Ascending aorta (tissue), 2 donors: ENCODE measurements at regions not wholly inside any gene's neighbourhood (a gene's known extent, or its start where the extent isn't known, plus 50 kb on each side); places are given as distances from the start of the nearest gene placed in this dataset.

Source experiments
- DNase-seq, 2 donors: peaks; one replicate each; pipeline ENCODE4 v3.0.0-alpha.2; 2019; ENCODE audit warnings: low spot score in 2 of 2
- H3K27ac ChIP-seq, 2 donors: fragments of 200-600 bp; sonication (generic); one replicate each; pipeline ENCODE4 v1.5.1; 2016 to 2017; ENCODE audit warnings: mild to moderate bottlenecking in 1 of 2
- H3K27me3 ChIP-seq: fragments of 200-600 bp; sonication (generic); one replicate; pipeline ENCODE4 v1.5.1; 2017
- H3K36me3 ChIP-seq, 2 donors: fragments of 200-600 bp; sonication (generic); one replicate each; pipeline ENCODE4 v1.5.1; 2016
- H3K4me1 ChIP-seq, 2 donors: fragments of 200-600 bp; sonication (generic); one replicate each; pipeline ENCODE4 v1.5.1; 2016 to 2017; ENCODE audit warnings: mild to moderate bottlenecking in 1 of 2
- H3K4me3 ChIP-seq, 2 donors: fragments of 200-600 bp; sonication (generic); one replicate each; pipeline ENCODE4 v1.5.1; 2016 to 2017; ENCODE audit warnings: mild to moderate bottlenecking in 1 of 2
- H3K9me3 ChIP-seq, 2 donors: fragments of 200-600 bp; sonication (generic); one replicate each; pipeline ENCODE4 v1.5.1; 2016
- intact Hi-C: fragments of 100-400 bp; cut with DNase I; formaldehyde crosslinking; loops from one replicate; pipeline ENCODE4 v1.15.1; 2023
- TF ChIP-seq, protein P1 (sequence below), 3 experiments: fragments of 200-600 bp in 2 of 3; fragments of 450-650 bp in 1 of 3; sonication (generic) in 2 of 3; IDR thresholded peaks; one replicate each; pipeline ENCODE4 v1.5.1; 2016 to 2019; ENCODE audit warnings: antibody characterized with exemption in 3 of 3, mild to moderate bottlenecking in 1 of 3, moderate library complexity in 1 of 3

DNA sequence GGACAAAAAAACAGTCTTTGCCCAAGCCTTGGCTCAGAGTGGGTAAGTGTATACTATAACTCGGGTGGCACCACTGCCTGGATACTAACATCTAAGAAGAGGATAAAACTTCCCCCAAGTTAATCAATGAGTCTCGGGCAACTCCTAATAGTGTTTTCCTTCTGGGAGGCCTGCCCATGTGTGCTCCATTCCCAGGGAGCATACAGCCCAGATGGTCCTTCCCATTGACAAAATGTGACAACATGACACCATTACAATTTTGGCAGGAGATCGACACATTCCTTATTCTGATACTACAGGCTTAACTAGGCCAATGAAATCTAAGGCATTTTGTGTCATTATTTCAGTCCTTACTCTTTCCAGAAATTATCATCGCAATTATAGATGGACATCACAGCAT lies 52.7 kb upstream of the CRIM1 start:
- no peaks in the 10 kb centered on the region for H3K9me3 ChIP-seq
- H3K27me3 ChIP-seq = no peaks in the 10 kb centered on the region
- TF ChIP-seq, protein P1, sequence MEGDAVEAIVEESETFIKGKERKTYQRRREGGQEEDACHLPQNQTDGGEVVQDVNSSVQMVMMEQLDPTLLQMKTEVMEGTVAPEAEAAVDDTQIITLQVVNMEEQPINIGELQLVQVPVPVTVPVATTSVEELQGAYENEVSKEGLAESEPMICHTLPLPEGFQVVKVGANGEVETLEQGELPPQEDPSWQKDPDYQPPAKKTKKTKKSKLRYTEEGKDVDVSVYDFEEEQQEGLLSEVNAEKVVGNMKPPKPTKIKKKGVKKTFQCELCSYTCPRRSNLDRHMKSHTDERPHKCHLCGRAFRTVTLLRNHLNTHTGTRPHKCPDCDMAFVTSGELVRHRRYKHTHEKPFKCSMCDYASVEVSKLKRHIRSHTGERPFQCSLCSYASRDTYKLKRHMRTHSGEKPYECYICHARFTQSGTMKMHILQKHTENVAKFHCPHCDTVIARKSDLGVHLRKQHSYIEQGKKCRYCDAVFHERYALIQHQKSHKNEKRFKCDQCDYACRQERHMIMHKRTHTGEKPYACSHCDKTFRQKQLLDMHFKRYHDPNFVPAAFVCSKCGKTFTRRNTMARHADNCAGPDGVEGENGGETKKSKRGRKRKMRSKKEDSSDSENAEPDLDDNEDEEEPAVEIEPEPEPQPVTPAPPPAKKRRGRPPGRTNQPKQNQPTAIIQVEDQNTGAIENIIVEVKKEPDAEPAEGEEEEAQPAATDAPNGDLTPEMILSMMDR (IDR thresholded peaks at IDR 0.05) = no peak
- no peak for DNase-seq
- no peak overlapping the region for H3K27ac ChIP-seq
- no peaks in the 10 kb centered on the region for H3K36me3 ChIP-seq
- no peaks in the 10 kb centered on the region for H3K4me1 ChIP-seq
- H3K4me3 ChIP-seq = no peak overlapping the region
- intact Hi-C loops = no loop called here

DNA sequence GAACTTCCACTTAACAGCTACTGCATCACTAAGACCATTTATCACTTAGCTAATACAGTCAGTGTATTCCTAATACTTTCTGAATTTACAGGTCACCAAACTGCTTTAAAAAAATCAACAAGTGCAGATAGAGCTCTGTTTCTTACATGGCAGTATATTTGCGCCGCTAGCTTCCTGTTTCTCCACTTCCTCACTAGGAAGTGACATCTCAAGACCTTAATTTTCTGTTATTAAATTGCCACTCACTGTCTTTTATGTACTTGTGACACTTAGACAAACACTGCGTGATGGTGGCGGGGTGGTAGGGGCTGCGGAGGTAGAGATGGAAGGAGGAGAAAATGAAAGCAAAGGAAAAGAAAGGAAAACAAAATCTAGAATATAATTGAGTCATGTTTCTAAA lies 53.7 kb upstream of the CRIM1 start:
- no peak for DNase-seq
- no peaks in the 10 kb centered on the region for H3K36me3 ChIP-seq
- H3K27me3 ChIP-seq = no peaks in the 10 kb centered on the region
- H3K9me3 ChIP-seq = no peaks in the 10 kb centered on the region
- H3K27ac ChIP-seq = no peak overlapping the region
- intact Hi-C loops = no loop called here
- H3K4me1 ChIP-seq = no peaks in the 10 kb centered on the region
- TF ChIP-seq, protein P1 (IDR thresholded peaks at IDR 0.05) = no peak
- H3K4me3 ChIP-seq = no peak overlapping the region

DNA sequence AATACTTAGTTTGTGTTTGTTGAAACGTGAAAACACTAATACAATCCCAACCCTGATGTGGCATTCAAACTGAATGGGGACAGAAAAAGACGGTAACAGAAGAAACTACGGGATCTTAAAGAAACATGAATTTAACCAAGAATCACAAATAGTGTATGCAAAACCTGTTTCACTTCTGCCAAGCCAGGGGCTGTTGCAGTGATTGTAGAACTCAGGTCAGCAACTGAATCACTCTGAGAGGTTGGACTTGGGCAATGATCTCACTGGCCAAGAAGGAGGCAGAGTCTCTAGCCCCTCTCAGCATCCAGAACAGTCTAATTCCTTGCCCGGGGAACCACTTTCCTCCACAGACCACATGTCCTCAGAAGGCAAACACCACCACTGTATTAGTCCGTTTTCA lies 54.9 kb upstream of the CRIM1 start:
- no peak overlapping the region for H3K4me3 ChIP-seq
- no peaks in the 10 kb centered on the region for H3K27me3 ChIP-seq
- no peak overlapping the region for H3K27ac ChIP-seq
- DNase-seq = no peak
- intact Hi-C loops = no loop called here
- H3K36me3 ChIP-seq = no peaks in the 10 kb centered on the region
- TF ChIP-seq, protein P1 (IDR thresholded peaks at IDR 0.05) = no peak
- H3K9me3 ChIP-seq = no peaks in the 10 kb centered on the region
- H3K4me1 ChIP-seq = no peaks in the 10 kb centered on the region

DNA sequence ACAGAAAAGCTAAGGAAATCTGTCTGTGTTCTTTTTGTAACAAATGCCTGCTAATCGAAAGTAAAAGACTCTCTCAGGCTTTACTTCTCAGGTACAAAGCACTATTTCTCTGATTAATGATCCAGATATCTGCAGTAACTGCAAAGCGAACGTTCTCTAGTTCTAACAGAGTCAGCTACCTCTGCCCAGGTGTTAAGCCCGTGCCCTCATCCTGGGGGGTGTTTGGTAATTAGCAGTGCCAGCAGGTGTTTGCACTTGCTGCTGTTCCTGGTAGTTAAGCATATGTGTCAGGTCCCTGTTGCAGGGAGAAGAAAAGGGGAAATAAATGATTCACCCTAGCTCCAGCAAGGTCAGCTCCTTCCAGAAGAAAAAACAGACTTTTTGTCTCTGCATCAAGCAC lies 58.8 kb upstream of the CRIM1 start:
- intact Hi-C loops = no loop called here

DNA sequence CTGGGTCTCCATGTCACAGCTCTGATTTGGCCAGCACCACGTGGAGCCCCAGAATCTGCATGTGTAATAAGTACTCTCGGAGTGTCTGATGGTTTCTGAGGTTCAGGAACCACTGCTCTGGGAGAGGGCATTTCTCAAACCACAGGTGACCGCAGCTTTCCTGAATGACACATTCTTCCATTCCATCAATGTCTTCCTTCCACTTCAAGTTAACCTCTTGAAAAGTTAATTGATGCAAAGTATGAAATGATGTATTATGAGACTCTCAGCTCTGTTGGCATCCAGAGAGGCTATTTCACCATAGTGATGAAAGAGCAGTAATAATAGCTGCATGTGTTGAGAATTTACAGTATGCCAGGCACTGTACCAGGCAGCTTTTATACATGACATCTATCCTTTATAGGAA lies 61.3 kb upstream of the CRIM1 start:
- Histone ChIP-seq H3K4me1 (no peaks in the 10 kb centered on the region), H3K27ac (no peak overlapping the region), H3K27me3 (no peaks in the 10 kb centered on the region), H3K4me3 (no peak overlapping the region), H3K9me3 (no peaks in the 10 kb centered on the region), H3K36me3 (no peaks in the 10 kb centered on the region)
- intact Hi-C loops = no loop called here
- DNase-seq = no peak
- TF ChIP-seq, protein P1 (IDR thresholded peaks at IDR 0.05) = no peak

More for the DNA sequence above, 58.8 kb upstream of the CRIM1 start:
- no peak for DNase-seq
- Histone ChIP-seq H3K27me3 (no peaks in the 10 kb centered on the region), H3K4me3 (no peak overlapping the region), H3K36me3 (no peaks in the 10 kb centered on the region), H3K27ac (no peak overlapping the region), H3K9me3 (no peaks in the 10 kb centered on the region), H3K4me1 (no peaks in the 10 kb centered on the region)
- TF ChIP-seq, protein P1 (IDR thresholded peaks at IDR 0.05) = no peak

DNA sequence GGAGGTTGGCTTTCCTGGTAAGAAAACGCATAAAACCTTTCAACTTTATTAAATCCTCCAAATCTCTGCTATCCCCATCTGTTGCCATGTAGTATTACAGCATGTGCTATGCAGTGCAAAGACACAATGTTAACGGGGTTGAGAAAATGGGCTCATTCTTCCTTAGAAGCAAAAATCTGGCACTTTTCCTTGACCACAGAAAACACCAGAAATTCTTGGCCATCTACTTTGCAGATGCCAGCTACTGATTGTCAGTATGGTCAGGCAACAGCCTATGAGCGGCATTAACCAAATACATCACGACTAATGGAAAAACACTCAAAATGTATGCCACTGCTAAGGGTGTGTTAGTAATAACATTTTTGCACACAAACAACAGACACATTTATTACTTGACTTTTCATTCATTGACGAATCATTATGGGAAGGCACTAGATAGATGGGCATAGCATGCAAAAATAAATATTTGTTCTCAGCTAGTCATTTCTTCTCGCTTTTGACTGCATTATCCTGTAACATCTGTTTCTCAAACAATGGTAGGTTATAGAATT lies 65.2 kb upstream of the CRIM1 start:
- Histone ChIP-seq H3K36me3 (no peaks in the 10 kb centered on the region), H3K27ac (no peak overlapping the region), H3K4me1 (no peaks in the 10 kb centered on the region), H3K9me3 (no peaks in the 10 kb centered on the region), H3K4me3 (no peak overlapping the region), H3K27me3 (no peaks in the 10 kb centered on the region)
- no peak for DNase-seq
- TF ChIP-seq, protein P1 (IDR thresholded peaks at IDR 0.05) = no peak
- intact Hi-C loops = no loop called here
